ENCODE measurements at regions not wholly inside any gene's neighbourhood (a gene's known extent, or its start where the extent isn't known, plus 50 kb on each side); places are given as distances from the start of the nearest gene placed in this dataset.

GRCh38 chr10:85259908-85260307, 931.5 kb downstream of the CCSER2 start:
- H4K20me1 ChIP-seq (ENCODE audit: insufficient read depth, low read length) = no peaks in the 10 kb centered on the region
- FAIRE-seq = no peak

GRCh38 chr10:85262992-85263391, 934.6 kb downstream of the CCSER2 start:
- Histone ChIP-seq H4K20me1 (ENCODE audit: insufficient read depth, low read length) (no peaks in the 10 kb centered on the region), H3K4me2 (ENCODE audit: low read length) (no peak overlapping the region), H3K4me3 (ENCODE audit: insufficient read depth, low read depth, low read length) (no peak overlapping the region), H3K27me3 (ENCODE audit: insufficient read depth, low read length) (no peaks in the 10 kb centered on the region), H3K4me1 (ENCODE audit: insufficient read depth, low read length) (no peaks in the 10 kb centered on the region), H3K27ac (ENCODE audit: low read depth, low read length) (no peak overlapping the region), H3K36me3 (ENCODE audit: insufficient read depth, low read length) (no peaks in the 10 kb centered on the region), H3K9ac (ENCODE audit: low read length) (no peak overlapping the region), H2AFZ (ENCODE audit: low read depth, low read length) (no peak overlapping the region), H3K79me2 (ENCODE audit: insufficient read depth, low read length) (no peaks in the 10 kb centered on the region), H3K9me3 (ENCODE audit: insufficient read depth, low read depth, low read length) (no peaks in the 10 kb centered on the region)
- TF ChIP-seq EZH2 (IDR thresholded peaks at IDR 0.05; ENCODE audit: insufficient read depth, low read length) (no peak), CTCF (IDR thresholded peaks at IDR 0.05; ENCODE audit: insufficient read depth, low read depth, low read length) (no peak)
- Mint-ChIP-seq H3K27ac (ENCODE audit: unreplicated experiment) (no peak overlapping the region), H3K4me3 (ENCODE audit: unreplicated experiment) (no peak overlapping the region), H3K9me3 (ENCODE audit: unreplicated experiment) (peaks cover 8% of the 10 kb centered on the region), H3K36me3 (ENCODE audit: low read depth, unreplicated experiment) (no peaks in the 10 kb centered on the region), H3K27me3 (ENCODE audit: low read depth, unreplicated experiment) (no peaks in the 10 kb centered on the region), H3K4me1 (ENCODE audit: low read depth, unreplicated experiment) (no peaks in the 10 kb centered on the region)
- DNase-seq (ENCODE audit: low read depth) (no peak), FAIRE-seq (no peak)

More at GRCh38 chr10:85259908-85260307, 931.5 kb downstream of the CCSER2 start:
- Histone ChIP-seq H3K79me2 (ENCODE audit: insufficient read depth, low read length) (no peaks in the 10 kb centered on the region), H3K4me3 (ENCODE audit: insufficient read depth, low read depth, low read length) (no peak overlapping the region), H3K36me3 (ENCODE audit: insufficient read depth, low read length) (no peaks in the 10 kb centered on the region), H3K27ac (ENCODE audit: low read depth, low read length) (no peak overlapping the region), H3K4me2 (ENCODE audit: low read length) (no peak overlapping the region), H3K4me1 (ENCODE audit: insufficient read depth, low read length) (no peaks in the 10 kb centered on the region), H3K9me3 (ENCODE audit: insufficient read depth, low read depth, low read length) (no peaks in the 10 kb centered on the region), H3K27me3 (ENCODE audit: insufficient read depth, low read length) (no peaks in the 10 kb centered on the region), H3K9ac (ENCODE audit: low read length) (no peak overlapping the region), H2AFZ (ENCODE audit: low read depth, low read length) (no peak overlapping the region)
- no peaks in the 10 kb centered on the region for H3K36me3 Mint-ChIP-seq (ENCODE audit: low read depth, unreplicated experiment)
- H3K27ac Mint-ChIP-seq (ENCODE audit: unreplicated experiment) = no peak overlapping the region
- no peaks in the 10 kb centered on the region for H3K27me3 Mint-ChIP-seq (ENCODE audit: low read depth, unreplicated experiment)
- H3K9me3 Mint-ChIP-seq (ENCODE audit: unreplicated experiment) = peaks cover 8% of the 10 kb centered on the region
- no peaks in the 10 kb centered on the region for H3K4me1 Mint-ChIP-seq (ENCODE audit: low read depth, unreplicated experiment)
- no peak overlapping the region for H3K4me3 Mint-ChIP-seq (ENCODE audit: unreplicated experiment)
- TF ChIP-seq CTCF (IDR thresholded peaks at IDR 0.05; ENCODE audit: insufficient read depth, low read depth, low read length) (no peak), EZH2 (IDR thresholded peaks at IDR 0.05; ENCODE audit: insufficient read depth, low read length) (no peak)
- DNase-seq (ENCODE audit: low read depth) = no peak

GRCh38 chr10:85265121-85265520, 936.7 kb downstream of the CCSER2 start:
- Histone ChIP-seq H3K27me3 (ENCODE audit: insufficient read depth, low read length) (no peaks in the 10 kb centered on the region), H3K79me2 (ENCODE audit: insufficient read depth, low read length) (no peaks in the 10 kb centered on the region), H2AFZ (ENCODE audit: low read depth, low read length) (no peak overlapping the region), H3K27ac (ENCODE audit: low read depth, low read length) (no peak overlapping the region), H4K20me1 (ENCODE audit: insufficient read depth, low read length) (no peaks in the 10 kb centered on the region), H3K36me3 (ENCODE audit: insufficient read depth, low read length) (no peaks in the 10 kb centered on the region), H3K9me3 (ENCODE audit: insufficient read depth, low read depth, low read length) (no peaks in the 10 kb centered on the region), H3K4me1 (ENCODE audit: insufficient read depth, low read length) (no peaks in the 10 kb centered on the region), H3K9ac (ENCODE audit: low read length) (no peak overlapping the region), H3K4me2 (ENCODE audit: low read length) (no peak overlapping the region), H3K4me3 (ENCODE audit: insufficient read depth, low read depth, low read length) (no peak overlapping the region)
- Mint-ChIP-seq H3K4me1 (ENCODE audit: low read depth, unreplicated experiment) (no peaks in the 10 kb centered on the region), H3K27ac (ENCODE audit: unreplicated experiment) (no peak overlapping the region), H3K36me3 (ENCODE audit: low read depth, unreplicated experiment) (no peaks in the 10 kb centered on the region), H3K27me3 (ENCODE audit: low read depth, unreplicated experiment) (no peaks in the 10 kb centered on the region), H3K4me3 (ENCODE audit: unreplicated experiment) (no peak overlapping the region), H3K9me3 (ENCODE audit: unreplicated experiment) (peaks cover 5% of the 10 kb centered on the region)
- DNase-seq (ENCODE audit: low read depth) (no peak), FAIRE-seq (no peak)
- no peak for TF ChIP-seq CTCF (IDR thresholded peaks at IDR 0.05; ENCODE audit: insufficient read depth, low read depth, low read length)
- no peak for TF ChIP-seq EZH2 (IDR thresholded peaks at IDR 0.05; ENCODE audit: insufficient read depth, low read length)
